Spleen (tissue), 7 donors: ENCODE measurements at regions not wholly inside any gene's neighbourhood (a gene's known extent, or its start where the extent isn't known, plus 50 kb on each side); places are given as distances from the start of the nearest gene placed in this dataset.
"Not testable (repeated sequence)": the region's sequence is repeated elsewhere in the genome, so short reads cannot be mapped to it uniquely, and the experiment has no call there.

Source experiments
- CTCF ChIP-seq, 11 experiments: fragments of 200-600 bp in 7 of 11; fragments of 450-650 bp in 4 of 11; sonication (generic) in 4 of 11; IDR thresholded peaks in 8 of 11; conservative IDR thresholded peaks in 3 of 11; 1 replicate in 7 of 11; 2 replicates in 4 of 11; pipeline versions ENCODE4 v1.4.0 to v1.8.0; 2016 to 2021; ENCODE audit warnings: antibody characterized with exemption in 11 of 11, inconsistent platforms in 4 of 11, mild to moderate bottlenecking in 1 of 11
- POLR2A ChIP-seq, 3 donors: fragments of 450-650 bp; IDR thresholded peaks; one replicate each; pipeline ENCODE4 v1.5.1; 2017; ENCODE audit warnings: antibody characterized with exemption in 3 of 3, mild to moderate bottlenecking in 1 of 3
- POLR2AphosphoS5 ChIP-seq, 3 donors: sonication (generic); formaldehyde crosslinking; IDR thresholded peaks; one replicate each; pipeline ENCODE4 v1.5.1; 2017; ENCODE audit warnings: antibody characterized with exemption in 3 of 3
- donor health status: DM: no; HTN: no; CAD: no; lungs with moderate emphysema.
- donor health status: DM: no; HTN: no; CAD: no.
- donor health status: DM: no; HTN: no; CAD: no.

GRCh38 chr2:61593648-61594047 lies 55.5 kb upstream of the XPO1 start:
- not testable (repeated sequence) for TF ChIP-seq POLR2A (IDR thresholded peaks at IDR 0.05); CTCF (IDR thresholded peaks at IDR 0.05 in 8 of 11, conservative IDR thresholded peaks at IDR 0.05 in 3 of 11); POLR2AphosphoS5 (IDR thresholded peaks at IDR 0.05)
